ENCODE measurements at regions not wholly inside any gene's neighbourhood (a gene's known extent, or its start where the extent isn't known, plus 50 kb on each side); places are given as distances from the start of the nearest gene placed in this dataset.

DNA sequence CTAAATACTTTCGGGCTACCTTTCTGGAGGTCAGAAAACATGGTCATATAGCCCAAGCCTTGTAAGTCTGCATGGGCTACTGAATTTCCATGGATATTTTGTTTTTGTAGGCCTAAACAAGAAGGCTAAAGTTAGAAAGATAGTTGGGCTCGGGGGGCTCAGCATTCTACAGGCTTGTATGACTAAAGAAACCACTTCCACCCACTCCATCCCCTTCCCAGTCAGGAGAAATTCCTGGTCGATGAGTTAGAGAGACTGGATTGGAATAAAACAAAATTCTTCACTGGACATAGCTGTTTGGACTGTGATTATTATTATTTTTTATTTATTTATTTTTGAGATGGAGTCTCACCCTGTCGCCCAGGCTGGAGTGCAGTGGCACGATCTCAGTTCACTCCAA lies 539.4 kb upstream of the TNP1 start:
- no peak for TF ChIP-seq CTCF (IDR thresholded peaks at IDR 0.05; ENCODE audit: borderline replicate concordance, extremely low read depth, low read length, poor library complexity, severe bottlenecking)
- TF ChIP-seq EZH2 (IDR thresholded peaks at IDR 0.05; ENCODE audit: borderline replicate concordance, low read depth, low read length, severe bottlenecking): no peak
